ENCODE measurements at regions not wholly inside any gene's neighbourhood (a gene's known extent, or its start where the extent isn't known, plus 50 kb on each side); places are given as distances from the start of the nearest gene placed in this dataset.

GRCh38 chr4:19309378-19309777, 942.3 kb upstream of the SLIT2 start:
- TF ChIP-seq POLR2A (IDR thresholded peaks at IDR 0.05; ENCODE audit: low read depth, low read length): no peak
- TF ChIP-seq TAF1 (IDR thresholded peaks at IDR 0.05; ENCODE audit: borderline replicate concordance, low read depth, low read length): no peak
- no peak for TF ChIP-seq POLR2AphosphoS5 (IDR thresholded peaks at IDR 0.05; ENCODE audit: low read depth, low read length)
- no peak for FAIRE-seq
- DNase-seq (ENCODE audit: insufficient read length): no peak

GRCh38 chr4:19304028-19304427, 947.7 kb upstream of the SLIT2 start:
- TF ChIP-seq POLR2A (IDR thresholded peaks at IDR 0.05; ENCODE audit: low read depth, low read length): no peak
- no peak for TF ChIP-seq POLR2AphosphoS5 (IDR thresholded peaks at IDR 0.05; ENCODE audit: low read depth, low read length)
- no peak for TF ChIP-seq TAF1 (IDR thresholded peaks at IDR 0.05; ENCODE audit: borderline replicate concordance, low read depth, low read length)
- DNase-seq (ENCODE audit: insufficient read length): no peak
- no peak for FAIRE-seq

DNA sequence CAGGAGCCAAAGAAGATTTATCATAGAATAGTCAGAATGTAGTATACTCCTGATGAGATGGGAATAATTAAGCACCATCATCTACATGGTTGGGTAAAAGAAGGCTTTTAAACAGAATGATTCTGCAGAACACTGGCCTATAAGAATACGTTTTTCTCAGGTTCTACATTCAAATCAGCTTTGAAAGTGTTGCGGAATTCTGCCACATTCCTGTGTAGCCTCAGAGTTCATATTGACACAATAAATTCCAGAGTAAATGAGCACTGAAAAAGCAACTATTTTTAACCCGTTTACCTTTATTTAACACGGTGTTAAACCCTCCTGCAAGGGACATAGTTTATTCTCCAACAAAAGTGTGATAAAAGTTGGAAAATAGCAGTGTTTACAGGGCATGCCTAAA, 950.2 kb upstream of the SLIT2 start:
- FAIRE-seq: no peak
- TF ChIP-seq POLR2A (IDR thresholded peaks at IDR 0.05; ENCODE audit: low read depth, low read length): no peak
- DNase-seq (ENCODE audit: insufficient read length): no peak

GRCh38 chr4:19300213-19300612, 951.5 kb upstream of the SLIT2 start:
- FAIRE-seq (no peak), DNase-seq (ENCODE audit: insufficient read length) (no peak)
- no peak for TF ChIP-seq POLR2AphosphoS5 (IDR thresholded peaks at IDR 0.05; ENCODE audit: low read depth, low read length)
- no peak for TF ChIP-seq TAF1 (IDR thresholded peaks at IDR 0.05; ENCODE audit: borderline replicate concordance, low read depth, low read length)
- no peak for TF ChIP-seq POLR2A (IDR thresholded peaks at IDR 0.05; ENCODE audit: low read depth, low read length)

- DNase-seq (ENCODE audit: insufficient read length): no peak
- TF ChIP-seq TAF1 (IDR thresholded peaks at IDR 0.05; ENCODE audit: borderline replicate concordance, low read depth, low read length) (no peak), POLR2AphosphoS5 (IDR thresholded peaks at IDR 0.05; ENCODE audit: low read depth, low read length) (no peak), POLR2A (IDR thresholded peaks at IDR 0.05; ENCODE audit: low read depth, low read length) (no peak)
- no peak for FAIRE-seq
Observed at GRCh38 chr4:19298998-19299397, 952.7 kb upstream of the SLIT2 start.

DNA sequence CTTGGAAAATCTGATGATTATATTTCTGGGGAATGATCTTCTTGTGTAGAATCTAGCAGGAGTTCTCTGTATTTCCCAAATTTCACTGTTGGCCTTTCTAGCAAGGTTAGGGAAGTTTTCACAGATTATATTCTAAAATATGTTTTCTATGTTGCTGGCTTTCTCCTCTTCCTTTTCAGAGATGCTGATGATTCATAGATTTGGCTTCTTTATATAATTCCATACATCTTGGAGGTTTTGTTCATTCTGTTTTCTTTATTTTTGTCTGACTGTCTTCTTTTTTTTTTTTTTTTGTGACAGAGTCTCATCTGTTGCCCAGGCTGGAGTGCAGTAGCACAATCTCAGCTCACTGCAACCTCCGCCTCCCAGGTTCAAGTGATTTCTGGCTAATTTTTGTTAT, 957.9 kb upstream of the SLIT2 start:
- FAIRE-seq (no peak), DNase-seq (ENCODE audit: insufficient read length) (no peak)
- TF ChIP-seq POLR2AphosphoS5 (IDR thresholded peaks at IDR 0.05; ENCODE audit: low read depth, low read length) (no peak), POLR2A (IDR thresholded peaks at IDR 0.05; ENCODE audit: low read depth, low read length) (no peak), TAF1 (IDR thresholded peaks at IDR 0.05; ENCODE audit: borderline replicate concordance, low read depth, low read length) (no peak)

DNA sequence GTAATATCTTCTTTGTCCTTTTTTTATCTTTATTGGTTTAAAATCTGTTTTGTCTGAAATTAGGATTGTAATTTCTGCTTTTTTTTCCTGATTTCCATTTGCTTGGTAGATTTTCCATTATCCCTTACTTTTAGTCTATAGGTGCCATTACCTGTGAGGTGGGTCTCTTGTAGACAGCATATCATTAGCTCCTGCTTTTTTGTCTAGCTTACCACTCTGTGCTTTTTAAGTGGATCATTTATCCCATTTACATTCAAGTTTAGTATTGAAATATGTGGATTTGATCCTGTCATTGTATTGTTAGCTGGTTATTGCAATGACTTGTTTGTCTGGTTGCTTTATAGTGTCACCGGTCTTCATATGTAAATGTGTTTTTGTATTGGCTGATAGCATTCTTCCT, 958.6 kb upstream of the SLIT2 start:
- DNase-seq (ENCODE audit: insufficient read length): no peak
- no peak for TF ChIP-seq POLR2AphosphoS5 (IDR thresholded peaks at IDR 0.05; ENCODE audit: low read depth, low read length)
- no peak for TF ChIP-seq TAF1 (IDR thresholded peaks at IDR 0.05; ENCODE audit: borderline replicate concordance, low read depth, low read length)
- FAIRE-seq: no peak

GRCh38 chr4:19286924-19287323, 964.8 kb upstream of the SLIT2 start:
- FAIRE-seq: no peak
- TF ChIP-seq TAF1 (IDR thresholded peaks at IDR 0.05; ENCODE audit: borderline replicate concordance, low read depth, low read length) (no peak), POLR2AphosphoS5 (IDR thresholded peaks at IDR 0.05; ENCODE audit: low read depth, low read length) (no peak), POLR2A (IDR thresholded peaks at IDR 0.05; ENCODE audit: low read depth, low read length) (no peak)
- DNase-seq (ENCODE audit: insufficient read length): no peak

GRCh38 chr4:19285146-19285545, 966.6 kb upstream of the SLIT2 start:
- no peak for FAIRE-seq
- TF ChIP-seq TAF1 (IDR thresholded peaks at IDR 0.05; ENCODE audit: borderline replicate concordance, low read depth, low read length) (no peak), POLR2A (IDR thresholded peaks at IDR 0.05; ENCODE audit: low read depth, low read length) (no peak), POLR2AphosphoS5 (IDR thresholded peaks at IDR 0.05; ENCODE audit: low read depth, low read length) (no peak)
- no peak for DNase-seq (ENCODE audit: insufficient read length)

GRCh38 chr4:19278665-19279064, 973.0 kb upstream of the SLIT2 start:
- no peak for DNase-seq (ENCODE audit: insufficient read length)
- FAIRE-seq: no peak
- TF ChIP-seq TAF1 (IDR thresholded peaks at IDR 0.05; ENCODE audit: borderline replicate concordance, low read depth, low read length) (no peak), POLR2AphosphoS5 (IDR thresholded peaks at IDR 0.05; ENCODE audit: low read depth, low read length) (no peak), POLR2A (IDR thresholded peaks at IDR 0.05; ENCODE audit: low read depth, low read length) (no peak)

- DNase-seq (ENCODE audit: insufficient read length) (no peak), FAIRE-seq (no peak)
- TF ChIP-seq POLR2AphosphoS5 (IDR thresholded peaks at IDR 0.05; ENCODE audit: low read depth, low read length): no peak
- TF ChIP-seq TAF1 (IDR thresholded peaks at IDR 0.05; ENCODE audit: borderline replicate concordance, low read depth, low read length): no peak
- TF ChIP-seq POLR2A (IDR thresholded peaks at IDR 0.05; ENCODE audit: low read depth, low read length): no peak
Observed at GRCh38 chr4:19266566-19266965, 985.1 kb upstream of the SLIT2 start.

DNA sequence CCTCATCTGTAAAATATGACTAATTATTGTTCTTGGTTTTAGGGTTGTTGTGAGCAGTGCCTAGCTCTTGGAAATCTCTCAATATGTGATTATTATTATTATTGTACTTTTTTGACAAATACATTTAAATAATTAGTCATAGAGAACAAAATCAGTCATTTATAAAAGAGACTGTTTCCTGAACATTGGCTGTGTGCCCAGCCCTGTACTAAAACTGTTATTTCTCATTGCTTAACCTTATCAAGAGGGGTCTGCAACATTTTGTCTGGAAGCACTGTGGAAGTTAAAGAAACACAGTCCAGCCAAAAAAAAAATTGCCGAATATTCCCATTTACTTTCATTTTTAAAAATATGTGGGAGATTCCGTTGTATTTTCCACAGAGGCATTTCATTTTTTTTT, 989.2 kb upstream of the SLIT2 start:
- DNase-seq (ENCODE audit: insufficient read length) (no peak), FAIRE-seq (no peak)
- no peak for TF ChIP-seq POLR2A (IDR thresholded peaks at IDR 0.05; ENCODE audit: low read depth, low read length)
- no peak for TF ChIP-seq POLR2AphosphoS5 (IDR thresholded peaks at IDR 0.05; ENCODE audit: low read depth, low read length)
- no peak for TF ChIP-seq TAF1 (IDR thresholded peaks at IDR 0.05; ENCODE audit: borderline replicate concordance, low read depth, low read length)

GRCh38 chr4:19260346-19260745, 991.4 kb upstream of the SLIT2 start:
- FAIRE-seq: no peak

More at GRCh38 chr4:19260346-19260745, 991.4 kb upstream of the SLIT2 start:
- no peak for TF ChIP-seq TAF1 (IDR thresholded peaks at IDR 0.05; ENCODE audit: borderline replicate concordance, low read depth, low read length)
- TF ChIP-seq POLR2AphosphoS5 (IDR thresholded peaks at IDR 0.05; ENCODE audit: low read depth, low read length): no peak
- TF ChIP-seq POLR2A (IDR thresholded peaks at IDR 0.05; ENCODE audit: low read depth, low read length): no peak
- DNase-seq (ENCODE audit: insufficient read length): no peak
